Embryonic facial prominence (tissue), 1 donor: ENCODE measurements at regions not wholly inside any gene's neighbourhood (a gene's known extent, or its start where the extent isn't known, plus 50 kb on each side); places are given as distances from the start of the nearest gene placed in this dataset.
"Not testable (repeated sequence)": the region's sequence is repeated elsewhere in the genome, so short reads cannot be mapped to it uniquely, and the experiment has no call there.

Source experiments
- DNase-seq: peaks from one replicate; pipeline ENCODE4 v3.0.0-alpha.2; 2016; ENCODE audit errors: extremely low spot score

- DNase-seq: no peak
These were observed 56.3 kb downstream of the SOX14 start for GRCh38 chr3:137820366-137820765.

GRCh38 chr3:137835096-137835495 is 71.0 kb downstream of the SOX14 start:
- DNase-seq: no peak

- no peak for DNase-seq
These were observed 81.1 kb downstream of the SOX14 start for GRCh38 chr3:137845194-137845593.

GRCh38 chr3:137845666-137846065 is 81.6 kb downstream of the SOX14 start:
- DNase-seq: no peak

- DNase-seq: no peak
These were observed 88.3 kb downstream of the SOX14 start for GRCh38 chr3:137852391-137852830.

GRCh38 chr3:137854533-137855261 is 90.6 kb downstream of the SOX14 start:
- DNase-seq: no peak

- no peak for DNase-seq
These were observed 101.9 kb downstream of the SOX14 start for GRCh38 chr3:137866001-137866400.

- DNase-seq: no peak
These were observed 102.8 kb downstream of the SOX14 start for GRCh38 chr3:137866933-137867332.

- no peak for DNase-seq
These were observed 103.5 kb downstream of the SOX14 start for GRCh38 chr3:137867611-137868010.

GRCh38 chr3:137869022-137869421 is 104.9 kb downstream of the SOX14 start:
- no peak for DNase-seq

- not testable (repeated sequence) for DNase-seq
These were observed 108.5 kb downstream of the SOX14 start for GRCh38 chr3:137872589-137872988.

GRCh38 chr3:137896842-137897241 is 113.1 kb upstream of the CLDN18 start:
- DNase-seq: not testable (repeated sequence)

GRCh38 chr3:137906985-137907649 is 102.8 kb upstream of the CLDN18 start:
- DNase-seq: no peak

GRCh38 chr3:137924628-137925027 is 85.3 kb upstream of the CLDN18 start:
- DNase-seq: no peak

GRCh38 chr3:137925080-137925479 is 84.9 kb upstream of the CLDN18 start:
- DNase-seq: no peak

- DNase-seq: no peak
These were observed 83.0 kb upstream of the CLDN18 start for GRCh38 chr3:137926991-137927390.

- DNase-seq: no peak
These were observed 79.0 kb upstream of the CLDN18 start for GRCh38 chr3:137930976-137931375.

- DNase-seq: no peak
These were observed 71.1 kb upstream of the CLDN18 start for GRCh38 chr3:137938876-137939275.

GRCh38 chr3:137944593-137944992 is 65.4 kb upstream of the CLDN18 start:
- DNase-seq: no peak

GRCh38 chr3:137946356-137946973 is 63.5 kb upstream of the CLDN18 start:
- DNase-seq: peak; percentile 13

GRCh38 chr3:137947117-137947516 is 62.8 kb upstream of the CLDN18 start:
- no peak for DNase-seq

GRCh38 chr3:137948400-137949072 is 61.4 kb upstream of the CLDN18 start:
- DNase-seq: no peak
